ENCODE measurements at regions not wholly inside any gene's neighbourhood (a gene's known extent, or its start where the extent isn't known, plus 50 kb on each side); places are given as distances from the start of the nearest gene placed in this dataset.

GRCh38 chr14:84864548-84865271, 665.2 kb upstream of the FLRT2 start:
- intact Hi-C loops (cut with DNase I) = no loop called here
- WGBS, 2 donors = 74 to 80% methylated on average over 2 of the region's 2 CpGs
- no peak for TF ChIP-seq CTCF (IDR thresholded peaks at IDR 0.05)
- TF ChIP-seq POLR2A (IDR thresholded peaks at IDR 0.05) = no peak

GRCh38 chr14:84871734-84872133, 658.2 kb upstream of the FLRT2 start:
- Histone ChIP-seq H3K27me3 (no peaks in the 10 kb centered on the region), H3K9me3 (no peaks in the 10 kb centered on the region), H3K36me3 (no peaks in the 10 kb centered on the region), H3K27ac (no peak overlapping the region), H3K4me3 (replicated peaks in 1 of 3) (no peak overlapping the region), H3K4me1 (no peaks in the 10 kb centered on the region)
- WGBS, 2 donors = 96 to 97% methylated on average over 2 of the region's 2 CpGs
- no peak for TF ChIP-seq POLR2A (IDR thresholded peaks at IDR 0.05)
- no peak for TF ChIP-seq CTCF (IDR thresholded peaks at IDR 0.05)
- DNase-seq = no peak
- intact Hi-C loops (cut with DNase I) = no loop called here

More at GRCh38 chr14:84864548-84865271, 665.2 kb upstream of the FLRT2 start:
- Histone ChIP-seq H3K27me3 (no peaks in the 10 kb centered on the region), H3K27ac (no peak overlapping the region), H3K9me3 (no peaks in the 10 kb centered on the region), H3K36me3 (no peaks in the 10 kb centered on the region), H3K4me3 (replicated peaks in 1 of 3) (no peak overlapping the region), H3K4me1 (no peaks in the 10 kb centered on the region)
- DNase-seq = peak in 1 of 2 donors; percentile 1

GRCh38 chr14:84874436-84874835, 655.5 kb upstream of the FLRT2 start:
- intact Hi-C loops (cut with DNase I) = no loop called here
- Histone ChIP-seq H3K4me1 (no peaks in the 10 kb centered on the region), H3K36me3 (no peaks in the 10 kb centered on the region), H3K9me3 (no peaks in the 10 kb centered on the region), H3K4me3 (replicated peaks in 1 of 3) (no peak overlapping the region), H3K27ac (no peak overlapping the region), H3K27me3 (no peaks in the 10 kb centered on the region)
- DNase-seq = no peak
- 94 to 95% methylated on average over 2 of the region's 2 CpGs for WGBS, 2 donors
- TF ChIP-seq CTCF (IDR thresholded peaks at IDR 0.05) (no peak), POLR2A (IDR thresholded peaks at IDR 0.05) (no peak)

GRCh38 chr14:84877061-84877460, 652.9 kb upstream of the FLRT2 start:
- H3K27ac ChIP-seq = no peak overlapping the region
- no peaks in the 10 kb centered on the region for H3K36me3 ChIP-seq
- no peak overlapping the region for H3K4me3 ChIP-seq (replicated peaks in 1 of 3)
- WGBS, 2 donors = 84 to 92% methylated on average over 1 of the region's 1 CpG
- no peaks in the 10 kb centered on the region for H3K4me1 ChIP-seq
- H3K27me3 ChIP-seq = no peaks in the 10 kb centered on the region
- TF ChIP-seq POLR2A (IDR thresholded peaks at IDR 0.05) = no peak
- TF ChIP-seq CTCF (IDR thresholded peaks at IDR 0.05) = no peak
- DNase-seq = no peak
- H3K9me3 ChIP-seq = no peaks in the 10 kb centered on the region
- intact Hi-C loops (cut with DNase I) = no loop called here

GRCh38 chr14:84882830-84883229, 647.1 kb upstream of the FLRT2 start:
- Histone ChIP-seq H3K4me3 (replicated peaks in 1 of 3) (no peak overlapping the region), H3K9me3 (no peaks in the 10 kb centered on the region), H3K4me1 (no peaks in the 10 kb centered on the region), H3K36me3 (no peaks in the 10 kb centered on the region), H3K27ac (no peak overlapping the region), H3K27me3 (no peaks in the 10 kb centered on the region)
- WGBS, 2 donors = 73 to 76% methylated on average over 1 of the region's 1 CpG
- TF ChIP-seq POLR2A (IDR thresholded peaks at IDR 0.05) (no peak), CTCF (IDR thresholded peaks at IDR 0.05) (no peak)
- DNase-seq = no peak
- intact Hi-C loops (cut with DNase I) = no loop called here
